H9 (cell line): ENCODE measurements at regions not wholly inside any gene's neighbourhood (a gene's known extent, or its start where the extent isn't known, plus 50 kb on each side); places are given as distances from the start of the nearest gene placed in this dataset.

Source experiments
- DNase-seq: peaks from one replicate; pipeline ENCODE4 v3.0.0-alpha.2; 2017
- H2AFZ ChIP-seq: one replicate; pipeline ENCODE4 v1.6.1; 2013; ENCODE audit warnings: mild to moderate bottlenecking, low read length, control low read depth, moderate library complexity
- H2AK5ac ChIP-seq: 2 replicates; pipeline ENCODE4 v1.6.1; 2013; ENCODE audit warnings: low read length, control low read depth, mixed read lengths; ENCODE audit not compliant: insufficient read length
- H2BK120ac ChIP-seq: one replicate; pipeline ENCODE4 v1.6.1; 2013; ENCODE audit warnings: low read depth, mild to moderate bottlenecking, low read length, control low read depth, inconsistent platforms; ENCODE audit not compliant: poor library complexity, severe bottlenecking
- H2BK12ac ChIP-seq: 2 replicates; pipeline ENCODE4 v1.6.1; 2013; ENCODE audit warnings: low read length, control low read depth, mixed read lengths, low read depth; ENCODE audit not compliant: insufficient read length
- H2BK15ac ChIP-seq: 2 replicates; pipeline ENCODE4 v1.6.1; 2013; ENCODE audit warnings: low read depth, low read length, control low read depth
- H2BK20ac ChIP-seq: one replicate; pipeline ENCODE4 v1.6.1; 2013; ENCODE audit warnings: low read depth, mild to moderate bottlenecking, low read length, control low read depth, inconsistent platforms; ENCODE audit not compliant: poor library complexity, severe bottlenecking
- H2BK5ac ChIP-seq: 2 replicates; pipeline ENCODE4 v1.6.1; 2013; ENCODE audit warnings: low read length, control low read depth, mixed read lengths; ENCODE audit not compliant: insufficient read length
- H3K14ac ChIP-seq: 2 replicates; pipeline ENCODE4 v1.6.1; 2013; ENCODE audit warnings: low read length, control low read depth; ENCODE audit not compliant: insufficient read depth
- H3K18ac ChIP-seq: 2 replicates; pipeline ENCODE4 v1.6.1; 2013; ENCODE audit warnings: low read depth, mild to moderate bottlenecking, mixed read lengths, low read length, control low read depth; ENCODE audit not compliant: insufficient read length
- H3K23ac ChIP-seq: 2 replicates; pipeline ENCODE4 v1.6.1; 2013; ENCODE audit warnings: low read length, control low read depth, mixed read lengths, low read depth; ENCODE audit not compliant: insufficient read length
- H3K23me2 ChIP-seq: 2 replicates; pipeline ENCODE4 v1.6.1; 2013; ENCODE audit warnings: low read depth, mild to moderate bottlenecking, mixed read lengths, low read length, control low read depth; ENCODE audit not compliant: insufficient read length, poor library complexity, severe bottlenecking
- H3K27ac ChIP-seq: 2 replicates; pipeline ENCODE4 v1.5.1; 2013; ENCODE audit warnings: low read length, control low read depth, mixed read lengths, low read depth; ENCODE audit not compliant: insufficient read length
- H3K27me3 ChIP-seq: 2 replicates; pipeline ENCODE4 v1.6.1; 2013; ENCODE audit warnings: low read length, control low read depth, inconsistent platforms; ENCODE audit not compliant: insufficient read depth
- H3K4ac ChIP-seq: 2 replicates; pipeline ENCODE4 v1.6.1; 2013; ENCODE audit warnings: low read depth, mild to moderate bottlenecking, control low read depth, inconsistent platforms, low read length, moderate library complexity
- H3K4me1 ChIP-seq: 2 replicates; pipeline ENCODE4 v1.6.1; 2013; ENCODE audit warnings: low read length, control low read depth, inconsistent platforms; ENCODE audit not compliant: insufficient read depth
- H3K4me2 ChIP-seq: 2 replicates; pipeline ENCODE4 v1.6.1; 2013; ENCODE audit warnings: low read length, control low read depth, mixed read lengths; ENCODE audit not compliant: insufficient read length, insufficient read depth
- H3K56ac ChIP-seq: 2 replicates; pipeline ENCODE4 v1.6.1; 2013; ENCODE audit warnings: low read depth, mild to moderate bottlenecking, mixed read lengths, low read length, control low read depth; ENCODE audit not compliant: insufficient read length
- H3K79me1 ChIP-seq: 2 replicates; pipeline ENCODE4 v1.6.1; 2013; ENCODE audit warnings: low read depth, mild to moderate bottlenecking, moderate library complexity, low read length, control low read depth, inconsistent platforms; ENCODE audit not compliant: insufficient read depth, poor library complexity, severe bottlenecking
- H3K79me2 ChIP-seq: 2 replicates; pipeline ENCODE4 v1.6.1; 2013; ENCODE audit warnings: low read length, control low read depth, inconsistent platforms; ENCODE audit not compliant: insufficient read depth
- H3K9ac ChIP-seq: 2 replicates; pipeline ENCODE4 v1.6.1; 2013; ENCODE audit warnings: low read length, control low read depth, mixed read lengths; ENCODE audit not compliant: insufficient read length; ENCODE audit errors: extremely low read depth
- H3K9me3 ChIP-seq: one replicate; pipeline ENCODE4 v1.6.1; 2013; ENCODE audit warnings: low read depth, low read length, inconsistent platforms; ENCODE audit not compliant: control insufficient read depth
- H3T11ph ChIP-seq: one replicate; pipeline ENCODE4 v1.6.1; 2013; ENCODE audit warnings: mild to moderate bottlenecking, low read length, control low read depth, inconsistent platforms
- H4K20me1 ChIP-seq: one replicate; pipeline ENCODE4 v1.6.1; 2013; ENCODE audit not compliant: control insufficient read depth, insufficient read length, insufficient read depth
- H4K5ac ChIP-seq: 2 replicates; pipeline ENCODE4 v1.6.1; 2013; ENCODE audit warnings: low read depth, mild to moderate bottlenecking, mixed read lengths, low read length, control low read depth; ENCODE audit not compliant: insufficient read length
- H4K8ac ChIP-seq: replicated peaks from 2 replicates; pipeline ENCODE4 v1.6.1; 2013; ENCODE audit warnings: low read length, control low read depth, mixed read lengths, low read depth; ENCODE audit not compliant: insufficient read length
- H4K91ac ChIP-seq: 2 replicates; pipeline ENCODE4 v1.6.1; 2013; ENCODE audit warnings: low read depth, mild to moderate bottlenecking, moderate library complexity, mixed read lengths, low read length, control low read depth; ENCODE audit not compliant: insufficient read length
- H3K27ac Mint-ChIP-seq, 3 experiments: 2 replicates in 2 of 3; 3 replicates in 1 of 3; pipeline ENCODE4 v1.8.0; 2020 to 2021; ENCODE audit warnings: mixed read lengths in 3 of 3, mild to moderate bottlenecking in 1 of 3, moderate library complexity in 1 of 3
- H3K27me3 Mint-ChIP-seq: 2 replicates; pipeline ENCODE4 v1.8.0; 2021; ENCODE audit warnings: low read depth, mild to moderate bottlenecking, moderate library complexity, mixed read lengths
- H3K36me3 Mint-ChIP-seq, 3 experiments: 2 replicates in 2 of 3; 3 replicates in 1 of 3; pipeline ENCODE4 v1.8.0; 2020 to 2021; ENCODE audit warnings: low read depth in 3 of 3, mixed read lengths in 3 of 3; ENCODE audit not compliant: insufficient read depth in 1 of 3
- H3K4me1 Mint-ChIP-seq, 2 experiments: 2 replicates each; pipeline ENCODE4 v1.8.0; 2020; ENCODE audit warnings: mixed read lengths in 2 of 2
- H3K4me3 Mint-ChIP-seq, 2 experiments: 2 replicates in 1 of 2; 3 replicates in 1 of 2; pipeline ENCODE4 v1.8.0; 2020 to 2021; ENCODE audit warnings: mild to moderate bottlenecking in 2 of 2, mixed read lengths in 2 of 2, moderate library complexity in 1 of 2
- H3K9me3 Mint-ChIP-seq, 2 experiments: 2 replicates in 1 of 2; 3 replicates in 1 of 2; pipeline ENCODE4 v1.8.0; 2020; ENCODE audit warnings: mild to moderate bottlenecking in 2 of 2, mixed read lengths in 2 of 2, moderate library complexity in 1 of 2
- WGBS: extraction: QIAGEN DNeasy Blood & Tissue Kit; methylation state at CpG from one replicate; pipeline ENCODE4 v1.1.7; 2013; ENCODE audit warnings: missing lambda C conversion rate, low lambda C conversion rate, mixed read lengths; ENCODE audit not compliant: insufficient read length; ENCODE audit errors: extremely low coverage; 5-methylcytosine and 5-hydroxymethylcytosine counted together
- TF ChIP-seq, protein P1 (sequence below): fragments of 200-600 bp; sonication (generic); conservative IDR thresholded peaks from 3 replicates; pipeline ENCODE4 v1.8.0; 2021; ENCODE audit warnings: antibody characterized with exemption, mild to moderate bottlenecking

DNA sequence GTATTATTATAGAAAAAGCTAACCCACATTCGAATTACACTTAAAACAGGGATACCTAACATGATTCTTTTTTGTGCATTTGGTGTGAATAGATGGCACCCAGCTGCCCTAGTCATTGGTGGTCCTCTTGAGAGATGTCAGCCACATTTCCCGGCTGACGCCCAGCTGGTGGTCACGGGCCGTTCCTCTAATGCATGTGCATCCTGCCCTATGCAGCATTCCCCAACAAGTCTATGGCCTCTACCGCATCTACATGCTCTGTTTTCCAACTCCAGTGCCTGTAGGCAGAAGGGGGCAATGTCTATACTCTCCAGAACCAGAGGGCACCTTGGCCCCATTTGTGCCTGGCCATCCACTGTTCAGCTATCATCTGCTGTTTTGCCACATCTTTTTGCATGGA lies 78.6 kb upstream of the PRICKLE2 start:
- no peak overlapping the region for H3K14ac ChIP-seq
- no peak overlapping the region for H3K4ac ChIP-seq
- Mint-ChIP-seq H3K36me3 (no peaks in the 10 kb centered on the region; a peak in 2 of 7 replicates), H3K4me3 (no peak overlapping the region), H3K9me3 (no peaks in the 10 kb centered on the region), H3K27ac (no peak overlapping the region), H3K27me3 (no peaks in the 10 kb centered on the region; the same call in 1 of the 2 replicates), H3K4me1 (no peaks in the 10 kb centered on the region)
- no peak overlapping the region for H4K5ac ChIP-seq
- no peak overlapping the region for H3K9ac ChIP-seq
- DNase-seq: no peak
- no peak overlapping the region for H2AFZ ChIP-seq
- H2BK12ac ChIP-seq: no peak overlapping the region
- no peak overlapping the region for H4K8ac ChIP-seq
- H3T11ph ChIP-seq: no peak overlapping the region
- H3K27ac ChIP-seq: no peak overlapping the region
- H2BK5ac ChIP-seq: no peak overlapping the region
- no peak overlapping the region for H2BK120ac ChIP-seq
- H3K23me2 ChIP-seq: no peaks in the 10 kb centered on the region
- WGBS: no CpG with 5 or more reads among the region's 6 CpGs
- no peak overlapping the region for H3K18ac ChIP-seq
- H3K23ac ChIP-seq: no peak overlapping the region
- no peak overlapping the region for H2AK5ac ChIP-seq
- H2BK20ac ChIP-seq: no peak overlapping the region
- no peaks in the 10 kb centered on the region for H4K20me1 ChIP-seq
- H4K91ac ChIP-seq: no peak overlapping the region
- no peaks in the 10 kb centered on the region for H3K79me2 ChIP-seq
- no peaks in the 10 kb centered on the region for H3K27me3 ChIP-seq
- no peaks in the 10 kb centered on the region for H3K4me1 ChIP-seq
- H2BK15ac ChIP-seq: no peak overlapping the region
- no peaks in the 10 kb centered on the region for H3K9me3 ChIP-seq
- no peaks in the 10 kb centered on the region for H3K79me1 ChIP-seq
- H3K4me2 ChIP-seq: no peak overlapping the region
- no peak overlapping the region for H3K56ac ChIP-seq
- TF ChIP-seq, protein P1, sequence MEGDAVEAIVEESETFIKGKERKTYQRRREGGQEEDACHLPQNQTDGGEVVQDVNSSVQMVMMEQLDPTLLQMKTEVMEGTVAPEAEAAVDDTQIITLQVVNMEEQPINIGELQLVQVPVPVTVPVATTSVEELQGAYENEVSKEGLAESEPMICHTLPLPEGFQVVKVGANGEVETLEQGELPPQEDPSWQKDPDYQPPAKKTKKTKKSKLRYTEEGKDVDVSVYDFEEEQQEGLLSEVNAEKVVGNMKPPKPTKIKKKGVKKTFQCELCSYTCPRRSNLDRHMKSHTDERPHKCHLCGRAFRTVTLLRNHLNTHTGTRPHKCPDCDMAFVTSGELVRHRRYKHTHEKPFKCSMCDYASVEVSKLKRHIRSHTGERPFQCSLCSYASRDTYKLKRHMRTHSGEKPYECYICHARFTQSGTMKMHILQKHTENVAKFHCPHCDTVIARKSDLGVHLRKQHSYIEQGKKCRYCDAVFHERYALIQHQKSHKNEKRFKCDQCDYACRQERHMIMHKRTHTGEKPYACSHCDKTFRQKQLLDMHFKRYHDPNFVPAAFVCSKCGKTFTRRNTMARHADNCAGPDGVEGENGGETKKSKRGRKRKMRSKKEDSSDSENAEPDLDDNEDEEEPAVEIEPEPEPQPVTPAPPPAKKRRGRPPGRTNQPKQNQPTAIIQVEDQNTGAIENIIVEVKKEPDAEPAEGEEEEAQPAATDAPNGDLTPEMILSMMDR: no peak
